HEK293 (cell line): ENCODE measurements at regions not wholly inside any gene's neighbourhood (a gene's known extent, or its start where the extent isn't known, plus 50 kb on each side); places are given as distances from the start of the nearest gene placed in this dataset.

Experiments
- CTCF ChIA-PET: fragments of 350-600 bp; formaldehyde crosslinking; extraction: SDS; loops from one replicate; lab custom pipeline; 2021; ENCODE audit warnings: antibody characterized with exemption; lab: Yijun Ruan, JAX
- POLR2A ChIA-PET: fragments of 300-600 bp; formaldehyde crosslinking; extraction: SDS; loops from one replicate; lab custom pipeline; 2020; ENCODE audit warnings: antibody characterized with exemption, inconsistent platforms; lab: Yijun Ruan, JAX
- H3K27ac ChIP-seq: fragments of 200-500 bp; sonication (Bioruptor generic); 2 replicates; pipeline ENCODE4 v1.5.1; 2014; ENCODE audit warnings: low read depth, low read length, control low read depth, inconsistent platforms; ENCODE audit errors: extremely low read depth
- H3K36me3 ChIP-seq, 2 experiments: fragments of 200-500 bp in 1 of 2; sonication (Bioruptor generic) in 1 of 2; 1 replicate in 1 of 2; 2 replicates in 1 of 2; pipeline ENCODE4 v1.5.1; 2014 to 2017; ENCODE audit warnings: inconsistent platforms in 2 of 2, low read length in 2 of 2; ENCODE audit not compliant: control insufficient read depth in 2 of 2, insufficient read depth in 1 of 2
- H3K4me1 ChIP-seq: fragments of 200-500 bp; sonication (Bioruptor generic); 2 replicates; pipeline ENCODE4 v1.5.1; 2014; ENCODE audit warnings: mild to moderate bottlenecking, low read length, inconsistent platforms; ENCODE audit not compliant: control insufficient read depth, insufficient read depth
- H3K4me3 ChIP-seq: 2 replicates; pipeline ENCODE4 v1.5.1; 2011; ENCODE audit warnings: low read depth, mild to moderate bottlenecking, control low read depth, low read length, moderate library complexity
- H3K9me3 ChIP-seq: fragments of 200-500 bp; sonication (Bioruptor generic); 2 replicates; pipeline ENCODE4 v1.5.1; 2014; ENCODE audit warnings: low read depth, low read length, inconsistent platforms; ENCODE audit not compliant: control insufficient read depth, insufficient read depth
- EGR2 ChIP-seq: fragments of 450-650 bp; formaldehyde crosslinking; IDR thresholded peaks from 2 replicates; pipeline ENCODE4 v1.5.1; 2016; ENCODE audit warnings: low read depth, missing biosample characterization, missing genetic modification characterization
- GFI1B ChIP-seq: fragments of 450-650 bp; formaldehyde crosslinking; IDR thresholded peaks from 2 replicates; pipeline ENCODE4 v1.5.1; 2016; ENCODE audit warnings: missing biosample characterization, missing genetic modification characterization
- HOXD13 ChIP-seq: sonication (generic); formaldehyde crosslinking; IDR thresholded peaks from 2 replicates; pipeline ENCODE4 v1.8.0; 2022; ENCODE audit warnings: missing genetic modification reagents, borderline replicate concordance
- MEIS1 ChIP-seq: sonication (generic); formaldehyde crosslinking; IDR thresholded peaks from 2 replicates; pipeline ENCODE4 v1.8.1; 2022; ENCODE audit warnings: missing genetic modification reagents, mild to moderate bottlenecking, borderline replicate concordance
- MYNN ChIP-seq: fragments of 450-650 bp; formaldehyde crosslinking; IDR thresholded peaks from 2 replicates; pipeline ENCODE4 v1.5.1; 2016; ENCODE audit warnings: missing biosample characterization, missing genetic modification characterization, borderline replicate concordance
- WT1 ChIP-seq: fragments of 450-650 bp; formaldehyde crosslinking; IDR thresholded peaks from 2 replicates; pipeline ENCODE4 v1.5.1; 2016; ENCODE audit warnings: missing biosample characterization, missing genetic modification characterization
- ZBTB20 ChIP-seq: fragments of 450-650 bp; formaldehyde crosslinking; IDR thresholded peaks from 2 replicates; pipeline ENCODE4 v1.5.1; 2016; ENCODE audit warnings: missing biosample characterization, missing genetic modification characterization
- ZBTB48 ChIP-seq: fragments of 450-650 bp; formaldehyde crosslinking; IDR thresholded peaks from 2 replicates; pipeline ENCODE4 v1.5.1; 2016; ENCODE audit warnings: missing biosample characterization, missing genetic modification characterization
- ZFP3 ChIP-seq: fragments of 450-650 bp; formaldehyde crosslinking; IDR thresholded peaks from 2 replicates; pipeline ENCODE4 v1.5.1; 2016; ENCODE audit warnings: low read depth, missing biosample characterization, missing genetic modification characterization
- ZFP41 ChIP-seq: fragments of 450-650 bp; formaldehyde crosslinking; IDR thresholded peaks from 2 replicates; pipeline ENCODE4 v1.5.1; 2016; ENCODE audit warnings: missing biosample characterization, missing genetic modification characterization, borderline replicate concordance
- ZNF426 ChIP-seq: fragments of 450-650 bp; formaldehyde crosslinking; IDR thresholded peaks from 2 replicates; pipeline ENCODE4 v1.5.1; 2017; ENCODE audit warnings: missing biosample characterization, missing genetic modification characterization, mild to moderate bottlenecking, inconsistent platforms, moderate library complexity
- ZNF433 ChIP-seq: fragments of 450-650 bp; formaldehyde crosslinking; IDR thresholded peaks from 2 replicates; pipeline ENCODE4 v1.5.1; 2016; ENCODE audit warnings: missing biosample characterization, missing genetic modification characterization, low read depth
- ZNF548 ChIP-seq: fragments of 450-650 bp; formaldehyde crosslinking; IDR thresholded peaks from 2 replicates; pipeline ENCODE4 v1.5.1; 2016; ENCODE audit warnings: missing biosample characterization, missing genetic modification characterization
- ZNF558 ChIP-seq: fragments of 450-650 bp; formaldehyde crosslinking; IDR thresholded peaks from 2 replicates; pipeline ENCODE4 v1.5.1; 2016; ENCODE audit warnings: missing biosample characterization, missing genetic modification characterization
- ZNF623 ChIP-seq: fragments of 450-650 bp; formaldehyde crosslinking; IDR thresholded peaks from 2 replicates; pipeline ENCODE4 v1.5.1; 2016; ENCODE audit warnings: missing biosample characterization, missing genetic modification characterization
- ZNF660 ChIP-seq: fragments of 450-650 bp; IDR thresholded peaks from 2 replicates; pipeline ENCODE4 v1.5.1; 2018; ENCODE audit warnings: missing biosample characterization, mild to moderate bottlenecking, missing genetic modification characterization
- ZNF707 ChIP-seq: fragments of 450-650 bp; formaldehyde crosslinking; IDR thresholded peaks from 2 replicates; pipeline ENCODE4 v1.5.1; 2016; ENCODE audit warnings: missing biosample characterization, missing genetic modification characterization
- ZNF791 ChIP-seq: fragments of 450-650 bp; formaldehyde crosslinking; IDR thresholded peaks from 2 replicates; pipeline ENCODE4 v1.5.1; 2016; ENCODE audit warnings: missing biosample characterization, missing genetic modification characterization
- TF ChIP-seq, protein P1 (sequence below): fragments of 450-650 bp; formaldehyde crosslinking; IDR thresholded peaks from 2 replicates; pipeline ENCODE4 v1.5.1; 2016; ENCODE audit warnings: missing biosample characterization, missing genetic modification characterization
- TF ChIP-seq, protein P2 (sequence below): fragments of 450-650 bp; formaldehyde crosslinking; IDR thresholded peaks from 2 replicates; pipeline ENCODE4 v1.5.1; 2016; ENCODE audit warnings: missing biosample characterization, missing genetic modification characterization
- TF ChIP-seq, protein P3 (sequence below): fragments of 450-650 bp; IDR thresholded peaks from 2 replicates; pipeline ENCODE4 v1.5.1; 2018; ENCODE audit warnings: missing biosample characterization, missing genetic modification characterization
- TF ChIP-seq, protein P4 (sequence below): fragments of 450-650 bp; formaldehyde crosslinking; IDR thresholded peaks from 2 replicates; pipeline ENCODE4 v1.5.1; 2017; ENCODE audit warnings: missing biosample characterization, missing genetic modification characterization

DNA sequence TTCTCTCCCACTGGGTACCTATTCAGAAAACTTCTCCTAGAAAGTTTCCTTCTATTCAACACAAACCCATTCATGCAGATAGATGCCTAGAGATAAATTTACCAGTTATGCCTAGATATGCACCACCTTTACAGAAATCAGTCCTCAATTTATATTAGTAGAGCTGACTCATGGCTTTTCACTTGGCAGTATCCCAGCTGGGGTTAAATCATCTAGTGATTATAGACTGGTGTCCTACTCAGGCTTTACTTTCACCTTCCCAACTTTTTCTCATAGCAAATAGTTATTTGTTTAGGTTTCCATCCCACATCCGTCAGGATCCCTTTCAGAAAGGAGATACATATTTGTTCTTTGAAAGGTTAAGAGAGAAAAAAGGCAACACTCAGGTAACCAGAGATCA is 124.5 kb downstream of the AQP4 start (continued):
- TF ChIP-seq, protein P1, sequence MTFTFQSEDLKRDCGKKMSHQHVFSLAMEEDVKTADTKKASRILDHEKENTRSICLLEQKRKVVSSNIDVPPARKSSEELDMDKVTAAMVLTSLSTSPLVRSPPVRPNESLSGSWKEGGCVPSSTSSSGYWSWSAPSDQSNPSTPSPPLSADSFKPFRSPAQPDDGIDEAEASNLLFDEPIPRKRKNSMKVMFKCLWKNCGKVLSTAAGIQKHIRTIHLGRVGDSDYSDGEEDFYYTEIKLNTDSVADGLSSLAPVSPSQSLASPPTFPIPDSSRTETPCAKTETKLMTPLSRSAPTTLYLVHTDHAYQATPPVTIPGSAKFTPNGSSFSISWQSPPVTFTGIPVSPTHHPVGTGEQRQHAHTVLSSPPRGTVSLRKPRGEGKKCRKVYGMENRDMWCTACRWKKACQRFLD = no peak
- TF ChIP-seq MYNN (no peak), ZNF660 (tag by site-specific recombination) (no peak), ZFP41 (tag by site-specific recombination) (no peak), ZNF426 (tag by site-specific recombination) (no peak), ZBTB48 (tag by site-specific recombination) (no peak), EGR2 (tag by site-specific recombination) (no peak), HOXD13 (no peak), ZNF558 (no peak)

DNA sequence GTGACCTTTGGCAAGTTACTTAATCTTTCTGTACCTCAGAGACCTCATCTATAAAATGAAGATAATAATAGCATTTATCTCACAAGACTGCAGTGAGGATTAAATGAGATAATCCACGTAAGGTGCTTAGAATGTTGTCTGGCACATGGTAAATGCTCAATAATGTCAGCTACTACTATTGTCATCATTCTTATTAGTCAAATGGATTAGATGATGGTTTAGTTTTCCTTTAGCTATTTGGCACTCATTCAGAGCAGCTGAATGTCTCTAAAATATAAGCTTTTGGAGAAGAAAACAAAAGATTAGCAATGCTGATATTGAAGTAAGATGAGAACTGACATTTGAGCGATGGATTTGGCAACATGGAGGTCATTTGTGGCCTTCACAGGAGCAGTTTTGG is 125.1 kb downstream of the AQP4 start:
- no peaks in the 10 kb centered on the region; the same call in 1 of the 2 replicates for H3K4me1 ChIP-seq
- no peak for TF ChIP-seq ZNF623 (tag by site-specific recombination)
- TF ChIP-seq ZFP41 (tag by site-specific recombination) = no peak
- no peak for TF ChIP-seq ZNF433 (tag by site-specific recombination)
- TF ChIP-seq, protein P2, sequence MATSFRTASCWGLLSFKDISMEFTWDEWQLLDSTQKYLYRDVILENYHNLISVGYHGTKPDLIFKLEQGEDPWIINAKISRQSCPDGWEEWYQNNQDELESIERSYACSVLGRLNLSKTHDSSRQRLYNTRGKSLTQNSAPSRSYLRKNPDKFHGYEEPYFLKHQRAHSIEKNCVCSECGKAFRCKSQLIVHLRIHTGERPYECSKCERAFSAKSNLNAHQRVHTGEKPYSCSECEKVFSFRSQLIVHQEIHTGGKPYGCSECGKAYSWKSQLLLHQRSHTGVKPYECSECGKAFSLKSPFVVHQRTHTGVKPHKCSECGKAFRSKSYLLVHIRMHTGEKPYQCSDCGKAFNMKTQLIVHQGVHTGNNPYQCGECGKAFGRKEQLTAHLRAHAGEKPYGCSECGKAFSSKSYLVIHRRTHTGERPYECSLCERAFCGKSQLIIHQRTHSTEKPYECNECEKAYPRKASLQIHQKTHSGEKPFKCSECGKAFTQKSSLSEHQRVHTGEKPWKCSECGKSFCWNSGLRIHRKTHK (tag by site-specific recombination) = no peak
- TF ChIP-seq MYNN = no peak
- TF ChIP-seq MEIS1 (CRISPR knock-in tag) = no peak
- TF ChIP-seq ZNF791 (tag by site-specific recombination) = no peak
- TF ChIP-seq ZBTB20 (tag by site-specific recombination) = no peak
- TF ChIP-seq GFI1B (tag by site-specific recombination) = no peak
- TF ChIP-seq ZFP3 (tag by site-specific recombination) = no peak
- no peak for TF ChIP-seq ZNF707 (tag by site-specific recombination)
- TF ChIP-seq WT1 (tag by site-specific recombination) = no peak
- TF ChIP-seq, protein P3, sequence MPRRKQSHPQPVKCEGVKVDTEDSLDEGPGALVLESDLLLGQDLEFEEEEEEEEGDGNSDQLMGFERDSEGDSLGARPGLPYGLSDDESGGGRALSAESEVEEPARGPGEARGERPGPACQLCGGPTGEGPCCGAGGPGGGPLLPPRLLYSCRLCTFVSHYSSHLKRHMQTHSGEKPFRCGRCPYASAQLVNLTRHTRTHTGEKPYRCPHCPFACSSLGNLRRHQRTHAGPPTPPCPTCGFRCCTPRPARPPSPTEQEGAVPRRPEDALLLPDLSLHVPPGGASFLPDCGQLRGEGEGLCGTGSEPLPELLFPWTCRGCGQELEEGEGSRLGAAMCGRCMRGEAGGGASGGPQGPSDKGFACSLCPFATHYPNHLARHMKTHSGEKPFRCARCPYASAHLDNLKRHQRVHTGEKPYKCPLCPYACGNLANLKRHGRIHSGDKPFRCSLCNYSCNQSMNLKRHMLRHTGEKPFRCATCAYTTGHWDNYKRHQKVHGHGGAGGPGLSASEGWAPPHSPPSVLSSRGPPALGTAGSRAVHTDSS (tag by site-specific recombination) = no peak
- TF ChIP-seq, protein P4, sequence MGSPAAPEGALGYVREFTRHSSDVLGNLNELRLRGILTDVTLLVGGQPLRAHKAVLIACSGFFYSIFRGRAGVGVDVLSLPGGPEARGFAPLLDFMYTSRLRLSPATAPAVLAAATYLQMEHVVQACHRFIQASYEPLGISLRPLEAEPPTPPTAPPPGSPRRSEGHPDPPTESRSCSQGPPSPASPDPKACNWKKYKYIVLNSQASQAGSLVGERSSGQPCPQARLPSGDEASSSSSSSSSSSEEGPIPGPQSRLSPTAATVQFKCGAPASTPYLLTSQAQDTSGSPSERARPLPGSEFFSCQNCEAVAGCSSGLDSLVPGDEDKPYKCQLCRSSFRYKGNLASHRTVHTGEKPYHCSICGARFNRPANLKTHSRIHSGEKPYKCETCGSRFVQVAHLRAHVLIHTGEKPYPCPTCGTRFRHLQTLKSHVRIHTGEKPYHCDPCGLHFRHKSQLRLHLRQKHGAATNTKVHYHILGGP = no peak
- no peak for TF ChIP-seq ZNF548 (tag by site-specific recombination)
- H3K9me3 ChIP-seq = no peaks in the 10 kb centered on the region
- H3K4me3 ChIP-seq = no peak overlapping the region
- no peaks in the 10 kb centered on the region for H3K36me3 ChIP-seq
- ChIA-PET POLR2A (no interaction called here), CTCF (no interaction called here)
- H3K27ac ChIP-seq = no peak overlapping the region
